Fibroblast of lung (primary cell): ENCODE measurements at regions not wholly inside any gene's neighbourhood (a gene's known extent, or its start where the extent isn't known, plus 50 kb on each side); places are given as distances from the start of the nearest gene placed in this dataset.
"Not testable (repeated sequence)": the region's sequence is repeated elsewhere in the genome, so short reads cannot be mapped to it uniquely, and the experiment has no call there.

ENCODE experiments used
- EZH2 ChIP-seq: IDR thresholded peaks from 2 replicates; pipeline ENCODE4 v1.5.1; 2012; ENCODE audit warnings: low read length, control low read depth, mild to moderate bottlenecking; ENCODE audit errors: missing control alignments
- TF ChIP-seq, protein P1 (sequence below), 2 donors: IDR thresholded peaks in 1 of 2; conservative IDR thresholded peaks in 1 of 2; 1 replicate in 1 of 2; 2 replicates in 1 of 2; pipeline ENCODE4 v1.5.1; 2011 to 2012; ENCODE audit warnings: low read length in 2 of 2, control low read depth in 1 of 2, inconsistent platforms in 1 of 2, low read depth in 1 of 2, mild to moderate bottlenecking in 1 of 2

DNA sequence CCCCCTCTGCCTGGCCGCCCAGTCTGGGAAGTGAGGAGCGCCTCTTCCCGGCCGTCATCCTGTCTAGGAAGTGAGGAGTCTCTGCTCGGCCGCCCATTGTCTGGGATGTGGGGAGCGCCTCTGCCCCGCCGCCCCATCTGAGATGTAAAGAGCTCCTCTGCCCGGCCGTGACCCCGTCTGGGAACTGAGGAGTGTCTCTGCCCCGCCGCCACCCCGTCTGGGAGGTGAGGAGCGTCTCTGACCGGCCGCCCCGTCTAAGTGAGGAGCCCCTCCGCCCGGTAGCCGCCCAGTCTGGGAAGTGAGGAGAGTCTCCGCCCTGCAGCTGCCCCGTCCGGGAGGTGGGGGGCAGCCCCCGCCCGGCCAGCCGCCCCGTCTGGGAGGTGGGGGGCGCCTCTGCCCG is 228.9 kb downstream of the RPIA start:
- TF ChIP-seq, protein P1, sequence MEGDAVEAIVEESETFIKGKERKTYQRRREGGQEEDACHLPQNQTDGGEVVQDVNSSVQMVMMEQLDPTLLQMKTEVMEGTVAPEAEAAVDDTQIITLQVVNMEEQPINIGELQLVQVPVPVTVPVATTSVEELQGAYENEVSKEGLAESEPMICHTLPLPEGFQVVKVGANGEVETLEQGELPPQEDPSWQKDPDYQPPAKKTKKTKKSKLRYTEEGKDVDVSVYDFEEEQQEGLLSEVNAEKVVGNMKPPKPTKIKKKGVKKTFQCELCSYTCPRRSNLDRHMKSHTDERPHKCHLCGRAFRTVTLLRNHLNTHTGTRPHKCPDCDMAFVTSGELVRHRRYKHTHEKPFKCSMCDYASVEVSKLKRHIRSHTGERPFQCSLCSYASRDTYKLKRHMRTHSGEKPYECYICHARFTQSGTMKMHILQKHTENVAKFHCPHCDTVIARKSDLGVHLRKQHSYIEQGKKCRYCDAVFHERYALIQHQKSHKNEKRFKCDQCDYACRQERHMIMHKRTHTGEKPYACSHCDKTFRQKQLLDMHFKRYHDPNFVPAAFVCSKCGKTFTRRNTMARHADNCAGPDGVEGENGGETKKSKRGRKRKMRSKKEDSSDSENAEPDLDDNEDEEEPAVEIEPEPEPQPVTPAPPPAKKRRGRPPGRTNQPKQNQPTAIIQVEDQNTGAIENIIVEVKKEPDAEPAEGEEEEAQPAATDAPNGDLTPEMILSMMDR (conservative IDR thresholded peaks at IDR 0.05 in 1 of 2, IDR thresholded peaks at IDR 0.05 in 1 of 2; ENCODE audit: low read depth in 1 of 2, low read length in 2 of 2) = not testable (repeated sequence)
- not testable (repeated sequence) for TF ChIP-seq EZH2
